Stimulated activated CD8-positive, alpha-beta memory T cell treated with anti-CD3 and anti-CD28 coated beads, Interleukin-4, amount 100 ng/mL, for 24 hours (primary cell): ENCODE measurements at regions not wholly inside any gene's neighbourhood (a gene's known extent, or its start where the extent isn't known, plus 50 kb on each side); places are given as distances from the start of the nearest gene placed in this dataset.
"Not testable (repeated sequence)": the region's sequence is repeated elsewhere in the genome, so short reads cannot be mapped to it uniquely, and the experiment has no call there.

ENCODE experiments used
- DNase-seq: peaks from one replicate; pipeline ENCODE4 v3.0.0-alpha.2; 2020; ENCODE audit warnings: low read depth

DNA sequence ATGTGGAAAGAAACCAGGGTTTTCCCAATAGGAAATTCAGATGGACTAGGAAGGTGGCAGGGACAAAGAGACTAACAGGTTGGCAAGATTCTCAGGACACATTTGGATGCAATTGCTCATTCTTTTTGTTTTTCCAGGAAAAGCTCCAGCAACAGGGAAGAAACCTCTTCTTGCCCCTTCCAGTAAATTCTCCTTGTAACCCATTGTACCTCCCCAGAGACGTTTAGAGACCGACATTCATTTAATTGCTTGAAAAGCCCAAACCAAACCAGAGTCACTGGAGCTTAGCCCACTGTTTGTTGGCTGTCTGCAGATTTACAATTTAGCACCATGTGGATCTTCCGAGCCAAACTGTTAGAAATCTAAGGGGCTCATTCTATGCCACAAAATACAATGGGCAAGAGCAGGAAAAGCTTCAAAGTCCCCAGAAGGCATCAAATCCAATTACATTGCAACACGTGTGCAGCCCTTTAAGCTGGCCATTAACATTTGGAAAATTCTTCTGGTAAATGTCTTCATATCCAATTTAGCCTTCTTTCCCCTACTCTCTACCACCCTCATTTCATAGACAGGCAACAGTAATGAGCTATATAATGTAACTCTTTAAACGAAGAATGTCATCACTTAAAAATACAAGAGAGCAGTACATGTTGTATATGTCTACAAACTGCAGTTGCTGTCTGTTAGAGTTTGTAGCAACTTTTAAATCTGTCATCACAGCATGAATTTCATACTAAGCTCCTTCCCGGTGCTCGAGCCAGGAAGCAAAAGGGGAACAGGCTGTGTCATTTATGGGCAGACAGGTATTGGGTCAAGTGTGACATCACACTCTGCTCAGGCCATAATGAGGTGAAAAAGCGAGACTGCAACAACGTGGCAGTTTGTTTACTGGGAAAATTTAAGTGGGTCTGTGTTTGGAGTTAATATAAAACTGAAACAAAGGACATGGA is 235.6 kb upstream of the HNRNPA3 start:
- DNase-seq = no peak

DNA sequence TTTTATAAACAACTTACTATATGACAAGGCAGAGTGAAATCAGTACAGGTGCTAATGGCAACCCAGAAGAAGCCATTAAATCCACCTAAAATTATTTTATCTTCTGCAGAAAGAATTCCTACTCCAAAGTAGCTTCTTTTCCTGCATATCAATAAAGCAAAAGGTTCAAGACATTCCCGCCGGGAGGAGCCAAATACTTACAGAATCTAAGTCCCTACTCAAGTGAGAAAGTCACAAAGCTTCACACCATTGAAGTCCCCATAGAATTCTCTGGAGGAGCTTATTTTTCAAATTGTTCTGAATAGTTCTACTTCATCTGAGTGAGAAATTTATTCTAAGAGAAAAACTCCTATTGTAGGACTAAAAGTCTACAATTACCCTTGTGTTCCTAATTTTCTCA is 233.7 kb upstream of the HNRNPA3 start:
- DNase-seq = no peak

DNA sequence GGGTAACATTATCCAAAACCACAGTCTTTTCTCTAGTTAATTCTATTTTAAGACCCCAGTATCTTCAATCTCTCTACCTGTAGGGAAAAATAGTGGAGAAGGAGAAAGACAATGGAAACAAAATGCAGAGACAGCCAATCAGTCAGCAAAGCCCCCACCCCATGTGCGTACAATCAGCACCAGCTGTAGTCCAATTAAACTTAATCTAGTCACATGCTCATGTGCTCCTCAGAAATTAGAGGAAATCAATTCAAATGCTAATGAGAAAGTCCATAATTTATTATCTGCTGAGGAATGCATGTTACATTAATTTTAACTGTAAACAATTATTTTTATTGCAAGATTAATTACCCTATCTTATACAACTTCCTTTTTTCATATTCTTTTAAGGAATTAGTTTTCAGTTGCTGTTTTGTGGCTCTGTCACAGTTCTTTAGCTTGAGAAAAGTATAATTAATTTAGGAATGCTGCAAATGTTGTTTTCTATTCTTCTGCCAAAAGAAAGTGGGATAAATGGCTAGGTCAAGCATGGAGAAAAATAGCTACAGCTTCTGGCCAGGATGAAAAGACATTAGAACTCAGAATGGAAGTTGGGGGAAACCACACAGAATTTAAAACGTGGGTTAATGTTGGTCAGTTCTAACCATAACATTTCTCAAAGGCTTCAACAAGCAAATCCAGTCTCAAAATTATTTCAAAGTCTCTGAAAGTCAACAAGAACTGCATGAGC is 232.4 kb upstream of the HNRNPA3 start:
- DNase-seq = no peak

DNA sequence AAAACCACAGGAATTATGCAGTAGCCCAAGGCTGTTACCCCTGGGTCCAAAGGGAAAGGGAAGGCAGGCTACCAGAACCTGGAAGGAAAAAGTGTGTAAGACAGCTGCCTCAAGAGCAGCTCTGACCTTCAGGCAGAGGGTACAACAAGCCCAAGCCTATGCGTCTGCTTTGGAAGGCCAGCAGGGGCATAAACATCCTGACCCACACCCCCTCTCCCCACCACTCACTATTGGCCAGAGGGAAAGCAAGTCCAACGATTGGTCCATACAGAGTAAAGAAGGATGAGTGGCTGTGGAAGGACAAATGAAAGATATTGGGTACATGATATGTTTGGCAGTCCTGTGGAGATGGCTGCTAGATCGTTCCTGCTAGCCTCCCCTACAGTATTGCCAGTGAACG is 227.6 kb upstream of the HNRNPA3 start:
- DNase-seq = no peak

DNA sequence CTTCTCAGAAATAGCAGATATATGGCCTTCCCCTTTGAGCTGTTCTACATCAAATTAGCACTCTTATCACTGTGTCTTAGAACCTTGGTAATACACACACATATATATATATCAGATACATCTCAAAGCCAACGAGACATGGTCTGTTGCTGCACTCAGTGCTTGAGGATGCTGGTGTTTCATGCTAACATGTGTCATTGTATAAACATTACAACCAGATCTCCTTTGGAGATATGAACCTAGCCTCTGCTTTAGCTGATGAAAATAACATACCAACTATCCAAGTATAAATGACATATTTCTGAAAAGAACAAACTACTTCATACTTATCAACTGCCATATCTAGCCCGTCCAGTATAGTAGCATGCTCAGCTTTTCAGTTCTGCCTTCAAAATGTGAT is 226.7 kb upstream of the HNRNPA3 start:
- no peak for DNase-seq

DNA sequence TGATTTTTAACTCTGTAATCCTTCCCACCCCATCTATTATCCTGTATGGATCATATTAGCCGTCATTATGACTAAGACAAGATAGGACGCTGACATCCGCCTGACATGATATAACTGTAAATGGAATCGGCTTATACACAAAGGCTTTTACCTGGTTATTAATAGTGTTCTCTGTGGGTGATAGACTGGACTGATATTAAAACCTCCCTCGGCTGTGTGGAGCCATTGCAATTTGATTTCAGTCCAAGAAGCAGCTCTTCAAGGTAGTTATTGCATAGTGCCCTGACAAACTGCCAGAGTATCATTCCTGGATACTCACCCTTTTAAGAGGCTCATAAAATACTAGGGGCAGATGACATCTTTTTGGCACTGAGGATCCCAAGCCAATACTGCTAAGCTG is 226.1 kb upstream of the HNRNPA3 start:
- DNase-seq = no peak

DNA sequence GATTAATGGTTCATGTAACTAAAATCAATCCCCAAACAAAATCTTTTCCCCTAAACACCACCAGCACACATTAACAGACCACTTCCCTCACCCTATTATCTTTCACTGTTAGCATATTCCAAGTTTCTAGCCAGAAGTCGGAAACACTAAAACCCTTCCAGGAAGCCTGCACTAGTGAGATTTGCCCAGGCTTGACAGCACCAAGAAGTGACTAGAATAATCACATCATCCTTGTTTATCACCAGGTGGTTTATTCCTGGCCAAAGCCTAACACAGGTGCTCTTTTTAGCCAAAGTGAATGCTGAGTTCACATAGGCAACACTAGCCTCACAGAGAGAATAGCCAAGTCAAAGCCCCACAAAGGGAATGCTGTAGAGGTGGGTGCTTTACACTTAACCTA is 221.2 kb upstream of the HNRNPA3 start:
- DNase-seq = no peak

DNA sequence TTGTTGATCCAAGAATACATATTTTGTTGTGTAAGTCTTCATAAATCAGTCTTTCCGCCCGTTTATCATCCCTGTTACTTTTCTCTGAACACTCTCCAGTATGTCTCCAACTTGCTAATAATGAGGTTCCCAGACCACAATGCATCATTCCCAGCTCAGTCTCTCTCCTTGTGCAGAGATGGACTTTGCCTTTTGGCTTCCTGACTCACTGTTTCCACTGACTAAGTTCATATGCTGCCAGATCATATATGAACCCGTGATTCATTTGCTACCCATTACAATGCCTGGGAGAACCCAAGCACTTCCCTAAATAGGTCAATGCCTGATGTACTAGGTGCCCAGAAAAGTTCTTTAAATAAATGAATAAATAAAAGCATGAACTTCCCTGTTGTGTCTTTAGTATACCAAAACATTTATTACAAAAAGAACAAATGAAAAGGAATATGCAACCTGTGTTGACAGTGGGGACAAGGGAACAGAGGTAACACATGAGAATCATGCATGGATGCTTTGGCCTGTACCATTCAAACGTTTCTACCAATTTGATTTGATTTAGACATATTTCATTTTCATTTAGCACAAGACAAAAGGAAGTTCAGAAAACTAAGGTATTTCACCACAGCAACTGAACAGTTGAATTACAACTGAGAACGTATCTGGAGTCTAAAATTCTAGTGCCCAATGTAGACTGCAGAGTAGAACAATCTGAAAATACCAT is 215.4 kb upstream of the HNRNPA3 start:
- DNase-seq = no peak

DNA sequence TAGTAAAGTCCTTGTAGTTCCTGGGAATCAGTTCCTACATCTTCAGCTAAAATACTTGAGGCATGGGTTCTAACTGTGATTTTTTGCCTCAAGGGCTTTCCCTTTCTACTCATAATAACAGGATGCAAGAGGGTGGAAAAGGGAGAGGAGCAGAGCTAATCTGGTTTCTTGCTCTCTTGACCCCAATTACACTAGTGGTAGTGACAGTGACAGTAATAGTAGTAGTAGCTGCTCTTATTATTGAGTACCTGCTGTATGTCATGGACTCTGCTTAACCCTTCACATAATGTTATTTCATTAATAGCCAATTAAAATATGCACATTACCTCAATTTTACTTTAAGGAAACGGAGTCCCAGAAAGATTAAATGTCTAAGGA is 214.8 kb upstream of the HNRNPA3 start:
- DNase-seq = no peak

DNA sequence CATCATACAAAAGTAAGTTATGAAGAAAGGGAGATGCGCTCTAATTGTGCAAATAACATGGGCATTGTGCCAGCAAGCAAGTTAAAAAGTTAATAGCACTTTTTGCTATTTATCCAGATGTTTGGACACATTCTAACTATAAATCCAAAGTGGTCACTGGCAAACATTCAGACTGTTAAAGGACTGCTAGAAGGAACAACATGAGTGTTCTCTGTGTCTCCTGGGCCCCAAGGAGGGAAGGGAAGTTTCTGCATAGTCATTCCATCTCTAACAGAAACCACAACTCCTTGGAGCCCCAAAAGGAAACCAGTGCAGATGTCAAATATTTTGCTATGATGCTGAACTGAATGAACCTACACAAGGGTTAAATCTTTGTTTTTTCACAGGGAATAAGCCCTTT is 213.3 kb upstream of the HNRNPA3 start:
- no peak for DNase-seq

DNA sequence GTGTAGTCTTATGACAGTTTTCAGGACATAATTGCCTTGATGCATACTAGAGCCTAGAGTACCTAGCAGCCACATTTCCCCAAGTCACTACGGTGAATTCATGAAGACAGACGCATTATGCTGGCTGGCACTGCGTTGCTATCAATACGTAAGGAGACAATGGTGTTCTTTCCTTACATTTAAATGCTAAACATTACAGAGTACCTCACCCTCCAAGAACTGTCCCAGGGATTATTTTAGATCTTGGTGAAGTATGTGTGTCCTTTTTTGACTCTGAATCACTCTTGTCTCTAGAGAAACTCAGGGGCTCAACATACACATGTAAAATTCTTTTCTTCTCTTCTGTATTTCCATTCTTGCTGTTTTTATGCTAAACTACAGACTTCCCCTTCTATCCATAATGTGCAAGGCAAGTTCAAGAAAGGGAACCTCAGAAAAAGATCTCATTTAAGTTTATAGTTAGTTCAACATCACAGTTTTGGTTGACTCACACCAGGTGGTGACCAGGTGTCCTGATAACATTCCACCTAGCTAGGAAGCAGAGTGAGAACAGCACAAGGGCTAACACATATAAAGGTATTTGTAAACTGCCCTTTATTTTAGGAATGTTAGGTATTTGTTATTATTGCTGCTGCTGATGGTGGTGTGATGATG is 212.4 kb upstream of the HNRNPA3 start:
- no peak for DNase-seq

DNA sequence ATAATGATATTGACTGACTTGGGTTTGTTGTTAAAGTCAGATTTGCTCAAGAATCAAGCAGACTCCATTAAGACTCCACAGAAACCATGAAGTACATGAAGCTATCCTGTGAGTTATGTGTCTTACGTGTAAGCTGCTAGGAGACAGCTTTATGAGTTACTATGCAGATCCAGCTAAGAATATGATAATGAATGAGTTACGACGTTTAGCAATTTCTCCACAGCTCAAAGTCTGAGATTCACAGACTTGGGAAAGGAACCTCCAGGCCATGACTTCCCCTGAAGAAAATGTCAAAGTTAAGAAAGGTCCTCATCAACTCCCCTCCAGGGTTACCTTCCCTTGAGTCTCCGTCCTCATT is 211.9 kb upstream of the HNRNPA3 start:
- DNase-seq = no peak

DNA sequence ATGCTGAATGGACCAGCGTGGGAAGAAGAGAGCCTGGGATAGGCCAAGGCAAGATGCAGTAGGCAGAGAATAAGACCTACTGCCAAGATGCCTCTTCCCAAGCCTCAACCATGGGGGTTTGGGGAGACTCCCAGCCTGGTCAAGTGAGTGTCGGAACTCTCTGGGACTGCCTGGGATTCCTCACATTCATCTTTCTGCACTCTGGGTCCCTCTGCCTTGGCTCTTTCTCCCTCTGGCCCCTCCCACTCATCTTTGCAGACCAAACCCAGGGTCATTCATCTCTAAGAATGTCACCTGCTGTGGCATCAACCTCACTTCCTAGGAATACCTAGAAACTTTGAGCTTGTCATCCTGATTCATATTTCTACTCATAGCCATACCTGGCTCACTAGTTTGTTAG is 211.3 kb upstream of the HNRNPA3 start:
- no peak for DNase-seq

DNA sequence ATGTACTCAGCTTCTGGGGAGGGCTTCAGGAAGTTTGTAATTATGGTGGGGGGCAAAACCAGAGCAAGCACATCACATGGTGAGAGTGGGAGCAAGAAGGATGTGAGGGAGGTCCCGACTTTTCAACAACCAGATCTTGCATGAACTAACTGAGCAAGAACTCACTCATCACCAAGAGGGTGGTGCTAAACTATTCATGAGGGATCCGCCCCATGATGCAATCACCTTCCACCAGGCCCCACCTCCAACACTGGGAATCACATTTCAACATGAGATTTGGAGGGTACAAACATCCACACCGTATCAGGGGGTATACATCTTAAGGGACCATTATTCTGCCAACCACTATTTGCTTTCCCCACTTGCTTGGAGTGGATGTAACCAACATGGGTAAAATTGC is 209.6 kb upstream of the HNRNPA3 start:
- DNase-seq = no peak

DNA sequence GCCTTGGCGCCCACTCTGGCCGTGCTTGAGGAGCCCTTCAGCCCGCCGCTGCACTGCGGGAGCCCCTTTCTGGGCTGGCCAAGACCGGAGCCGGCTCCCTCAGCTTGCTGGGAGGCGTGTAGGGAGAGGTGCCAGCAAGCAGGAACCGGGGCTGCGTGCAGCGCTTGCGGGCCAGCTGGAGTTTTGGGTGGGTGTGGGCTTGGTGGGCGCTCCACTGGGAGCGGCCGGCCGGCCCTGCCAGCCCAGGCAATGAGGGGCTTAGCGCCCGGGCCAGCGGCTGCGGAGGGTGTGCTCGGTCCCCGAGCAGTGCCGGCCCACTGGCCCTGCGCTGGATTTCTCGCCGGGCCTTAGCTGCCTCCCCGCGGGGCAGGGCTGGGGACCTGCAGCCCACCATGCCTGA is 204.9 kb upstream of the HNRNPA3 start:
- DNase-seq = not testable (repeated sequence)

DNA sequence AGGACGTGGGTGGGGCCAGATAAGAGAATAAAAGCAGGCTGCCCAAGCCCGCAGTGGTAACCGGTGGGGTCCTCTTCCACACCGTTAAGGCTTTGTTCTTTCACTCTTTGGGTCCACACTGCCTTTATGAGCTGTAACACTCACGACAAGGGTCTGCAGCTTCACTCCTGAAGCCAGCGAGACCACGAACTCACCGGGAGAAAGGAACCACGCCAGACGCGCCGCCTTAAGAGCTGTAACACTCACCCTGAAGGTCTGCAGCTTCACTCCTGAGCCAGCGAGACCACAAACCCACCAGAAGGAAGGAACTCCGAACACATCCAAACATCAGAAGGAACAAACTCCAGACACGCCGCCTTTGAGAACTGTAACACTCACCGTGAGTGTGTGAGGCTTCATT is 203.9 kb upstream of the HNRNPA3 start:
- DNase-seq = not testable (repeated sequence)

DNA sequence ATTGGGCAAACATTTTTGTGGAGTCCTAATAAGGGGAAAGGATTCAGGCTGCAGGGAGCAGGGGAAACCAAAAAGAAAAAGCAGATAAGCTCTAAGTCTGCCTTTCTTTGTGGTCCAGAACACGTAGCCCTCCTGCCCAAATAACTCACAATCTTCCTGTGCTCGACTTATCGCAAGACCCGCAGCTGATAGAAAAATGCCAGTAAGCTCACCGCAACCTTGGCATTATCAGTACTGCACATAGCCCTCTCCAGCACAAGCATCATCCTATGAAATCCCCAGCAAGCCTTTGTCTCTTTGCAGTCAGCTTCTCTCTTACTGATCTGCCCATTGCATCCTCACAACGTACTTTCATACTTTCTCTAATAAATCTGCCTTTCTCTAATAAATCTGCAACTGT is 202.4 kb upstream of the HNRNPA3 start:
- DNase-seq = no peak

DNA sequence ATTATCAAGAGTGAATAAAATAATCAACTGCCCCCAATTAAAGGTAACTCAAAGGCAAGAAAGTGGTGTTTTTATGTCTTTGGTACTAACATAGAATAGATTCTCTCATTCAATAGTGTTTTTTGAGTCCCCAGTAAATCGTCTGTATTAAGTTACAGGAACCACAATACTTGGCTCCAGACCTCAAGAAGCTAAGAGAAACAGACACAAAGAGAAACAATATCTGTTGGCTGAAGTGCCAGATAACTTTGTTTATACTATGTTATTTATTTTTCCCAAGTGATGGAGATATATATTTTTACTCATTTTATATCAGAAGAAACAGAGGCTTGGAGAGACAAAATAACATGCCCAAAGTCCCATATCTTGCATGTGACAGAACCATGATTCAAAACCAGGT is 201.7 kb upstream of the HNRNPA3 start:
- no peak for DNase-seq

DNA sequence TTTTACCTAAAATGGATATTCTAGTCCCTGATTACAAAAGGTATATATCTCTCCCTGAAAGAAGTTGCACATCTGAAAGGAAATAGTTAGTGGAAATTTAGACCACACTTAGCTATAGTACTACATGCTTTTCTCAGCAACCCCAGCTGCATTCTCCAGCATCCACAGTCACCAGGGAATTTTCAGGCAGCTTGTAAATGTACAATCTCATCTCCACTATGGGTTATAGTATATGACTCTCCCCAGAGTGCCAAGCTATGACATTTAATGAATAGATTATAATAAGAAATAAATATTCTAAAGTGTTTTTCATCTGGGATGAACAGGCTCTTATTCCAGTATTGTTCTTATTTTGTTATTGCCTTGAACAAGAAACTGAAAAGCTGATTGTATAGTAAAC is 197.6 kb upstream of the HNRNPA3 start:
- no peak for DNase-seq

DNA sequence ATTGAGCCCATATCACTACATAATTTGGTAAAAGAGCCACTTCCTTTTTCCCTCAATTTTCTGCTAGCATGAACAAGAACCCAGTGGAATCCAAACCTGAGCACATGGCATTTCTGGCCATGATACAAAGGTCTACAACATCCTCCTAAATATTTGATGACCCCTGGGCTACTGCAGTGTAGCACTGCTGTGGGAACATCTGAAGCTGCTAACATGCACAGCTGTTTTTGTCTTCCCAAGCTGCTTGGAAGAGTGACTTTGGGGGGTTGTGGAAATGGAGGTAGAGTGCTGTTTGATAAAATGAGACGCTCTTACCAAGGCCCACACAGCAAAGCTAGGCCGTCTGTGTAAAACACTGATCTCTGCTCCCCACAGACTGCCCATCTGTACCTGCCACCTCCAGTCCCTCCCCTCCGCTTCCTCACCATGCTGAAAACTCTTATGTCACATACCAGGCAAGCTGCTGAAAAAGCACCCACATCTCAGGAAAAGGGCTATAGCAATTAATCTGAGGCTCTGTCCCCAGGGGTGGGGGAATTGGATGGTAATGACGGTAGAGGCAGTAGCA is 197.2 kb upstream of the HNRNPA3 start:
- DNase-seq = no peak

DNA sequence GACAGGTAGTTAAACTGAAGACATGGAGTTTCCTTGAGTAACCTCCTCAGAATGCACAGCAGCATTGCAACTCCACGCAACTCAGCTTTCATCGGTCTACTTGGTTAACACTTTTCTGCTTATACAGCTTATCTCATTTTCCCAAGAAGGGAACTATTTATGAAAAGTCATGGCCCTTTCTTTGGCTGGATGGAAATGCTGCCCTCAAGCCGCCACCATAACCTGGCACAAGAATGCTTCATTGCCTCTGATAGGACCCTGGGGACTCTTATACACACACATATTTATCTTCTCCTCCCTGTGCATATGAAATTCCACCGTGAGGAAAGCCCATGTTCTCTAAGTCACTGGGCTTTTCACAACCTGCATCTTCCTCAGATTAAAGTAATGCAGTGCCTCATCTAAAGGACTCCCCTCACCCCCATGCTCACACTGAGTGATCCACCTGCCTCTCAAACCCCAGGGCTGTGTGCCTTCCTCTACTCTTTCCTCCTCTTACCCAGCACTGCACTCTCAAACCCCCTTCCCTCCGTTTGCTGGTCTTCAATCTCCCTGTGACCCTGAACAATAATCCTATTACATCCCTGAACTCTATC is 192.0 kb upstream of the HNRNPA3 start:
- DNase-seq = no peak
